ENCODE measurements at regions not wholly inside any gene's neighbourhood (a gene's known extent, or its start where the extent isn't known, plus 50 kb on each side); places are given as distances from the start of the nearest gene placed in this dataset.

GRCh38 chr10:9096288-9096687 lies 1041.8 kb downstream of the GATA3 start:
- 72% methylated on average over 4 of the region's 4 CpGs for WGBS
- TF ChIP-seq REST (IDR thresholded peaks at IDR 0.05) (no peak), HNF4G (IDR thresholded peaks at IDR 0.05) (no peak), EGR1 (IDR thresholded peaks at IDR 0.05; ENCODE audit: low read depth in 2 of 2) (no peak), CTCF (IDR thresholded peaks at IDR 0.05; ENCODE audit: low read depth, low read length, missing input control) (no peak), SP1 (IDR thresholded peaks at IDR 0.05) (no peak), RXRA (IDR thresholded peaks at IDR 0.05) (no peak), FOXA1 (IDR thresholded peaks at IDR 0.05) (no peak)
- TF ChIP-seq, protein P1, sequence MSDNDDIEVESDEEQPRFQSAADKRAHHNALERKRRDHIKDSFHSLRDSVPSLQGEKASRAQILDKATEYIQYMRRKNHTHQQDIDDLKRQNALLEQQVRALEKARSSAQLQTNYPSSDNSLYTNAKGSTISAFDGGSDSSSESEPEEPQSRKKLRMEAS (IDR thresholded peaks at IDR 0.05) = no peak
- no peak for DNase-seq (ENCODE audit: low spot score)
- Histone ChIP-seq H3K9me3 (ENCODE audit: control insufficient read depth in 4 of 4, low read length in 3 of 4) (no peaks in the 10 kb centered on the region), H3K9ac (ENCODE audit: low read depth in 1 of 2, low read length in 2 of 2) (no peak overlapping the region), H3K4me3 (ENCODE audit: low read depth in 1 of 3, low read length in 3 of 3) (no peak overlapping the region), H3K36me3 (ENCODE audit: control insufficient read depth in 4 of 4, insufficient read depth in 3 of 4, low read depth in 1 of 4, low read length in 3 of 4) (no peaks in the 10 kb centered on the region), H3K4me1 (ENCODE audit: control insufficient read depth in 4 of 4, insufficient read depth in 4 of 4, low read length in 3 of 4) (no peaks in the 10 kb centered on the region), H3K27me3 (ENCODE audit: control insufficient read depth in 4 of 4, insufficient read depth in 4 of 4, low read length in 3 of 4) (no peaks in the 10 kb centered on the region), H3K27ac (ENCODE audit: low read depth in 1 of 2, low read length in 2 of 2) (no peak overlapping the region)

GRCh38 chr10:9097206-9097990 lies 1042.9 kb downstream of the GATA3 start:
- 32% methylated on average over 2 of the region's 2 CpGs for WGBS
- Histone ChIP-seq H3K9me3 (ENCODE audit: control insufficient read depth in 4 of 4, low read length in 3 of 4) (no peaks in the 10 kb centered on the region), H3K9ac (ENCODE audit: low read depth in 1 of 2, low read length in 2 of 2) (no peak overlapping the region), H3K4me1 (ENCODE audit: control insufficient read depth in 4 of 4, insufficient read depth in 4 of 4, low read length in 3 of 4) (no peaks in the 10 kb centered on the region), H3K4me3 (ENCODE audit: low read depth in 1 of 3, low read length in 3 of 3) (no peak overlapping the region), H3K27me3 (ENCODE audit: control insufficient read depth in 4 of 4, insufficient read depth in 4 of 4, low read length in 3 of 4) (no peaks in the 10 kb centered on the region), H3K27ac (ENCODE audit: low read depth in 1 of 2, low read length in 2 of 2) (no peak overlapping the region), H3K36me3 (ENCODE audit: control insufficient read depth in 4 of 4, insufficient read depth in 3 of 4, low read depth in 1 of 4, low read length in 3 of 4) (no peaks in the 10 kb centered on the region)
- no peak for DNase-seq (ENCODE audit: low spot score)
- TF ChIP-seq HNF4G (IDR thresholded peaks at IDR 0.05) (no peak), JUND (IDR thresholded peaks at IDR 0.05) (no peak), TAF1 (conservative IDR thresholded peaks at IDR 0.05) (no peak), REST (IDR thresholded peaks at IDR 0.05) (no peak), YY1 (IDR thresholded peaks at IDR 0.05) (no peak), FOXA2 (IDR thresholded peaks at IDR 0.05) (no peak), ATF3 (IDR thresholded peaks at IDR 0.05) (no peak)
- TF ChIP-seq, protein P1 (IDR thresholded peaks at IDR 0.05) = no peak
